ENCODE measurements at regions not wholly inside any gene's neighbourhood (a gene's known extent, or its start where the extent isn't known, plus 50 kb on each side); places are given as distances from the start of the nearest gene placed in this dataset.

DNA sequence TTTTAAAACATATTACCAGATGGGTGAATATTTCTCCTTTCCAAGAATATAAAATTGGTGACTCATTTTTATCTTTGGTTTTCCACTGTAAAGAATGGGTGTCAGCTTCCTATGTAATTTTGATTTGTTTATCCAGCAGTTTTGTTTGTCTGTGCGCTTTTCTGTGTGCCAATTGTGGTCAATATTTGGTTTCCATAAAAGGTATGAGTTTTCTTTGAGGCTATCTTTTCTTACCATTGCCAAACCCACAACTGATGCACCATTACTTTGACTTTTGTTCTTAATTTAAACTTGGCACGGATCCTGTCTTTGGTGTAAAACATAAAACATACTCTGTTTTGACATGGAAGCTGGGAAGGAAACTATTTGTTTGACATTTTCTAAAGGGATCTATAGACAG is 78.8 kb upstream of the NAV3 start:
- Histone ChIP-seq H3K4me3 (replicated peaks in 1 of 3; ENCODE audit: insufficient read depth in 1 of 3, low read depth in 1 of 3, low read length in 3 of 3) (peak overlapping the region in 1 of 3 experiments; percentile 8), H3K4me1 (ENCODE audit: control insufficient read depth, extremely low read depth, insufficient read depth, low read length) (peaks cover 15% of the 10 kb centered on the region), H3K27ac (ENCODE audit: insufficient read depth, low read depth, low read length) (peak overlapping the region; percentile 37), H3K9ac (replicated peaks; ENCODE audit: extremely low read depth, insufficient read depth, low read length) (no peak overlapping the region), H3K36me3 (ENCODE audit: control insufficient read depth in 2 of 2, extremely low read depth in 1 of 2, insufficient read depth in 2 of 2, low read length in 2 of 2) (no peaks in the 10 kb centered on the region), H3K9me1 (replicated peaks; ENCODE audit: control insufficient read depth, extremely low read depth, insufficient read depth, low read length) (no peaks in the 10 kb centered on the region), H3K27me3 (ENCODE audit: control insufficient read depth in 2 of 2, insufficient read depth in 2 of 2, low read length in 2 of 2) (no peaks in the 10 kb centered on the region), H3K4me2 (ENCODE audit: insufficient read depth, low read length) (peak overlapping the region; percentile 72), H3K79me2 (ENCODE audit: control insufficient read depth, insufficient read depth, low read length) (no peaks in the 10 kb centered on the region), H4K20me1 (replicated peaks; ENCODE audit: control insufficient read depth, extremely low read depth, insufficient read depth, low read length) (no peaks in the 10 kb centered on the region), H3K9me3 (replicated peaks; ENCODE audit: control insufficient read depth, insufficient read depth, low read length) (no peaks in the 10 kb centered on the region), H2AFZ (ENCODE audit: low read depth, low read length) (no peak overlapping the region)
- intact Hi-C loops (cut with micrococcal nuclease) = loop anchor here (1.0 kb wide), 4 partner anchors 78 to 173 kb away; partner anchors contain the start of gene NAV3
- TF ChIP-seq MYC (IDR thresholded peaks at IDR 0.05; ENCODE audit: low read depth, low read length) (no peak), FOS (IDR thresholded peaks at IDR 0.05; ENCODE audit: borderline replicate concordance, insufficient read depth, low read length) (peak; percentile 82), JUN (IDR thresholded peaks at IDR 0.05; ENCODE audit: borderline replicate concordance, insufficient read depth, insufficient read length, low read depth) (peak; percentile 65), EZH2 (IDR thresholded peaks at IDR 0.05; ENCODE audit: borderline replicate concordance, low read depth, low read length, severe bottlenecking) (no peak), GATA2 (IDR thresholded peaks at IDR 0.05; ENCODE audit: insufficient read depth, insufficient read length, low read depth, low read length) (peak; percentile 71), POLR2AphosphoS5 (IDR thresholded peaks at IDR 0.05; ENCODE audit: insufficient read depth, low read depth, low read length) (peak; percentile 57), POLR2A (IDR thresholded peaks at IDR 0.05; ENCODE audit: low read depth, low read length) (no peak)
- TF ChIP-seq, protein P1, sequence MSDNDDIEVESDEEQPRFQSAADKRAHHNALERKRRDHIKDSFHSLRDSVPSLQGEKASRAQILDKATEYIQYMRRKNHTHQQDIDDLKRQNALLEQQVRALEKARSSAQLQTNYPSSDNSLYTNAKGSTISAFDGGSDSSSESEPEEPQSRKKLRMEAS (IDR thresholded peaks at IDR 0.05; ENCODE audit: insufficient read depth, insufficient read length) = no peak
- TF ChIP-seq, protein P2, sequence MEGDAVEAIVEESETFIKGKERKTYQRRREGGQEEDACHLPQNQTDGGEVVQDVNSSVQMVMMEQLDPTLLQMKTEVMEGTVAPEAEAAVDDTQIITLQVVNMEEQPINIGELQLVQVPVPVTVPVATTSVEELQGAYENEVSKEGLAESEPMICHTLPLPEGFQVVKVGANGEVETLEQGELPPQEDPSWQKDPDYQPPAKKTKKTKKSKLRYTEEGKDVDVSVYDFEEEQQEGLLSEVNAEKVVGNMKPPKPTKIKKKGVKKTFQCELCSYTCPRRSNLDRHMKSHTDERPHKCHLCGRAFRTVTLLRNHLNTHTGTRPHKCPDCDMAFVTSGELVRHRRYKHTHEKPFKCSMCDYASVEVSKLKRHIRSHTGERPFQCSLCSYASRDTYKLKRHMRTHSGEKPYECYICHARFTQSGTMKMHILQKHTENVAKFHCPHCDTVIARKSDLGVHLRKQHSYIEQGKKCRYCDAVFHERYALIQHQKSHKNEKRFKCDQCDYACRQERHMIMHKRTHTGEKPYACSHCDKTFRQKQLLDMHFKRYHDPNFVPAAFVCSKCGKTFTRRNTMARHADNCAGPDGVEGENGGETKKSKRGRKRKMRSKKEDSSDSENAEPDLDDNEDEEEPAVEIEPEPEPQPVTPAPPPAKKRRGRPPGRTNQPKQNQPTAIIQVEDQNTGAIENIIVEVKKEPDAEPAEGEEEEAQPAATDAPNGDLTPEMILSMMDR (IDR thresholded peaks at IDR 0.05; ENCODE audit: extremely low read depth in 1 of 2, insufficient read depth in 1 of 2, low read depth in 1 of 2, low read length in 2 of 2) = no peak
- CTCF ChIA-PET = interaction anchor here (1.0 to 3.8 kb wide), 4 partner anchors 24 to 173 kb away, joined by 3 to 23 read pairs (median 4); no protein-coding TSS in a partner anchor
- dilution Hi-C loops (cut with MboI; ENCODE audit: extremely low pct_ligation_motif_present, low sequenced_read_pairs) = no loop called here
- DNase-seq (ENCODE audit: low read depth, low spot score) = peak; percentile 82
- no TSS peak for BruUV-seq (replicated peaks)
- POLR2A ChIA-PET = no interaction called here
- peak; percentile 80 for FAIRE-seq

Measured in endothelial cell of umbilical vein (primary cell).